GM23338 (cell line): ENCODE measurements at regions not wholly inside any gene's neighbourhood (a gene's known extent, or its start where the extent isn't known, plus 50 kb on each side); places are given as distances from the start of the nearest gene placed in this dataset.

ENCODE experiments used
- ATAC-seq: fragments of 200-7000 bp; cut with Tn5 transposase; 3 replicates; pipeline ENCODE4 v1.9.1; 2020
- DNase-seq: peaks from one replicate; pipeline ENCODE4 v3.0.0-alpha.2; 2015; ENCODE audit warnings: low spot score
- H2AFZ ChIP-seq: fragments of 200-600 bp; sonication (generic); 2 replicates; pipeline ENCODE4 v1.8.0; 2016; ENCODE audit warnings: antibody characterized with exemption, mild to moderate bottlenecking, moderate library complexity
- H3F3A ChIP-seq: fragments of 200-600 bp; sonication (generic); replicated peaks from 2 replicates; pipeline ENCODE4 v1.8.0; 2017; ENCODE audit warnings: antibody characterized with exemption, mixed run types, low read depth
- H3K27ac ChIP-seq: fragments of 200-600 bp; sonication (generic); 2 replicates; pipeline ENCODE4 v1.6.1; 2016; ENCODE audit warnings: low read depth
- H3K27me3 ChIP-seq: fragments of 200-600 bp; sonication (generic); 2 replicates; pipeline ENCODE4 v1.8.0; 2016; ENCODE audit warnings: mild to moderate bottlenecking, mixed run types, moderate library complexity; ENCODE audit not compliant: insufficient read depth
- H3K36me3 ChIP-seq: fragments of 200-600 bp; sonication (generic); 2 replicates; pipeline ENCODE4 v1.8.0; 2016; ENCODE audit warnings: mild to moderate bottlenecking; ENCODE audit not compliant: insufficient read depth
- H3K4me1 ChIP-seq: fragments of 200-600 bp; sonication (generic); 2 replicates; pipeline ENCODE4 v1.8.0; 2016; ENCODE audit warnings: mild to moderate bottlenecking, moderate library complexity; ENCODE audit not compliant: insufficient read depth
- H3K4me2 ChIP-seq: fragments of 200-600 bp; sonication (generic); 2 replicates; pipeline ENCODE4 v1.7.1; 2017; ENCODE audit warnings: mixed run types
- H3K4me3 ChIP-seq: fragments of 200-600 bp; sonication (generic); 2 replicates; pipeline ENCODE4 v1.6.1; 2016; ENCODE audit warnings: mixed run types
- H3K79me2 ChIP-seq: fragments of 200-600 bp; sonication (generic); replicated peaks from 2 replicates; pipeline ENCODE4 v1.8.0; 2017; ENCODE audit warnings: mild to moderate bottlenecking; ENCODE audit not compliant: insufficient read depth
- H3K9me2 ChIP-seq: fragments of 200-600 bp; sonication (generic); 2 replicates; pipeline ENCODE4 v1.8.0; 2017; ENCODE audit not compliant: insufficient read depth
- H4K20me1 ChIP-seq: fragments of 200-600 bp; sonication (generic); replicated peaks from 2 replicates; pipeline ENCODE4 v1.8.0; 2017; ENCODE audit warnings: mild to moderate bottlenecking; ENCODE audit not compliant: insufficient read depth
- H3K27ac Mint-ChIP-seq: 2 replicates; pipeline ENCODE4 v1.8.0; 2020; ENCODE audit warnings: inconsistent platforms, mild to moderate bottlenecking, moderate library complexity, mixed read lengths
- H3K27me3 Mint-ChIP-seq: 3 replicates; pipeline ENCODE4 v1.8.0; 2022; ENCODE audit warnings: low read depth, mild to moderate bottlenecking, moderate library complexity, mixed read lengths, inconsistent platforms; ENCODE audit not compliant: insufficient read depth, poor library complexity
- H3K36me3 Mint-ChIP-seq: 3 replicates; pipeline ENCODE4 v1.8.0; 2021; ENCODE audit warnings: low read depth, mild to moderate bottlenecking, inconsistent platforms, moderate library complexity, mixed read lengths
- H3K4me1 Mint-ChIP-seq: 3 replicates; pipeline ENCODE4 v1.8.0; 2020; ENCODE audit warnings: mild to moderate bottlenecking, inconsistent platforms, mixed read lengths
- H3K4me3 Mint-ChIP-seq: 3 replicates; pipeline ENCODE4 v1.8.0; 2021; ENCODE audit warnings: moderate library complexity, mild to moderate bottlenecking, inconsistent platforms, mixed read lengths
- H3K9me3 Mint-ChIP-seq: 3 replicates; pipeline ENCODE4 v1.8.0; 2020; ENCODE audit warnings: moderate library complexity, mild to moderate bottlenecking, inconsistent platforms, mixed read lengths
- CREB1 ChIP-seq: fragments of 250-450 bp; sonication (Bioruptor Pico); IDR thresholded peaks from 2 replicates; pipeline ENCODE4 v1.5.0; 2020; ENCODE audit warnings: low read depth, mild to moderate bottlenecking, moderate library complexity
- CTCF ChIP-seq, 2 experiments: fragments of 200-600 bp in 1 of 2; sonication (generic) in 1 of 2; conservative IDR thresholded peaks; 2 replicates each; pipeline versions ENCODE4 v1.5.1 to v1.6.1; 2016 to 2017; ENCODE audit warnings: antibody characterized with exemption in 2 of 2, low read depth in 2 of 2, mild to moderate bottlenecking in 2 of 2, moderate library complexity in 1 of 2
- ETS1 ChIP-seq: IDR thresholded peaks from 2 replicates; pipeline ENCODE4 v1.6.1; 2016; ENCODE audit warnings: antibody characterized with exemption
- EZH2 ChIP-seq: fragments of 200-600 bp; sonication (generic); IDR thresholded peaks from one replicate; pipeline ENCODE4 v1.8.0; 2017; ENCODE audit warnings: antibody characterized with exemption, mild to moderate bottlenecking, low read depth; ENCODE audit not compliant: unreplicated experiment
- EZH2phosphoT487 ChIP-seq: fragments of 200-600 bp; sonication (generic); IDR thresholded peaks from one replicate; pipeline ENCODE4 v1.8.1; 2018; ENCODE audit warnings: antibody characterized with exemption; ENCODE audit not compliant: unreplicated experiment
- JUNB ChIP-seq: IDR thresholded peaks from one replicate; pipeline ENCODE4 v1.6.1; 2016; ENCODE audit warnings: antibody characterized with exemption; ENCODE audit not compliant: unreplicated experiment
- NANOG ChIP-seq: IDR thresholded peaks from 2 replicates; pipeline ENCODE4 v1.6.1; 2016; ENCODE audit warnings: antibody characterized with exemption, borderline replicate concordance
- POLR2AphosphoS5 ChIP-seq: IDR thresholded peaks from 2 replicates; pipeline ENCODE4 v1.6.1; 2016; ENCODE audit warnings: antibody characterized with exemption, low read depth
- REST ChIP-seq: IDR thresholded peaks from one replicate; pipeline ENCODE4 v1.6.1; 2018; ENCODE audit warnings: antibody characterized with exemption; ENCODE audit not compliant: unreplicated experiment
- STAT1 ChIP-seq: IDR thresholded peaks from one replicate; pipeline ENCODE4 v1.6.1; 2016; ENCODE audit warnings: antibody characterized with exemption; ENCODE audit not compliant: unreplicated experiment
- ZNF114 ChIP-seq: fragments of 250-450 bp; sonication (Bioruptor Pico); IDR thresholded peaks from 2 replicates; pipeline ENCODE4 v1.5.0; 2020; ENCODE audit warnings: mild to moderate bottlenecking, moderate library complexity
- ZNF331 ChIP-seq: fragments of 250-450 bp; sonication (Bioruptor Pico); IDR thresholded peaks from 2 replicates; pipeline ENCODE4 v1.5.0; 2020; ENCODE audit warnings: low read depth, mild to moderate bottlenecking, moderate library complexity
- ZNF462 ChIP-seq: fragments of 250-450 bp; sonication (Bioruptor Pico); IDR thresholded peaks from 2 replicates; pipeline ENCODE4 v1.5.0; 2020; ENCODE audit warnings: mild to moderate bottlenecking, moderate library complexity

- H3K4me3 ChIP-seq: no peak overlapping the region
- Mint-ChIP-seq H3K27ac (no peak overlapping the region), H3K27me3 (peaks cover 4% of the 10 kb centered on the region), H3K4me1 (no peaks in the 10 kb centered on the region), H3K36me3 (peaks cover 15% of the 10 kb centered on the region; the same call in 2 of the 3 replicates), H3K9me3 (peaks cover 32% of the 10 kb centered on the region), H3K4me3 (no peak overlapping the region)
- no peaks in the 10 kb centered on the region for H3K4me1 ChIP-seq
- no peaks in the 10 kb centered on the region for H3K79me2 ChIP-seq
- H2AFZ ChIP-seq: no peak overlapping the region
- H3K36me3 ChIP-seq: no peaks in the 10 kb centered on the region
- ATAC-seq (no peak), DNase-seq (no peak)
- H3K27me3 ChIP-seq: no peaks in the 10 kb centered on the region
- no peaks in the 10 kb centered on the region for H4K20me1 ChIP-seq
- no peak overlapping the region for H3K4me2 ChIP-seq
- TF ChIP-seq STAT1 (no peak), ZNF462 (CRISPR knock-in tag) (no peak), ZNF331 (CRISPR knock-in tag) (no peak), REST (no peak), NANOG (no peak), EZH2phosphoT487 (no peak), POLR2AphosphoS5 (no peak), JUNB (no peak), ZNF114 (CRISPR knock-in tag) (no peak), CREB1 (CRISPR knock-in tag) (no peak), EZH2 (no peak), ETS1 (no peak), CTCF (conservative IDR thresholded peaks at IDR 0.05; ENCODE audit: low read depth in 2 of 2) (no peak)
- peaks cover 7% of the 10 kb centered on the region; the same call in 1 of the 2 replicates for H3K9me2 ChIP-seq
- no peaks in the 10 kb centered on the region for H3F3A ChIP-seq
- H3K27ac ChIP-seq: no peak overlapping the region
Measured at GRCh38 chr20:48057251-48057650, 272.0 kb upstream of the SULF2 start.
